ENCODE measurements at regions not wholly inside any gene's neighbourhood (a gene's known extent, or its start where the extent isn't known, plus 50 kb on each side); places are given as distances from the start of the nearest gene placed in this dataset.

DNA sequence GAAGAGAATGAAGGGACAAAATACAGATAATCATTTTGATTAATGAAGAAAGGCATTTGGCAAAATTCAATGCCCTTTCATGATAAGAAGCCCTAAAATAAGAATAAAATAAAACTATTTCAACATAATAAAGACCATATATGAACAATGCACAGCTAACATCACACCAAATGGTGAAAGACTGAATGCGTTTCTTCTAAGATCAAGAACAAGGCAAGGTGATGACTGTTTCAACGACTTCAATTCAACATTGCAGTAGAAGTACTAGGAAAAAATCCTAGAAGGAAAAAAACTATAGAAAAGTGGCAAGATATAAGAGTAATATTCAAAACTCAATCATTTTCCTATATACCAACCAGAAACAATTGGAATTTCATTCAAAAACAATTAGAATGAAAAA is 280.1 kb upstream of the GRM7 start:
- TF ChIP-seq GATA2 (IDR thresholded peaks at IDR 0.05; ENCODE audit: low read depth, low read length) (no peak), GATA3 (IDR thresholded peaks at IDR 0.05; ENCODE audit: low read depth, low read length) (no peak)
